Activated naive CD8-positive, alpha-beta T cell treated with anti-CD3 and anti-CD28 coated beads, Interleukin-2, amount 10 ng/mL, durations not matched to agents 7 days and 5 days (primary cell): ENCODE measurements at regions not wholly inside any gene's neighbourhood (a gene's known extent, or its start where the extent isn't known, plus 50 kb on each side); places are given as distances from the start of the nearest gene placed in this dataset.

Source experiments
- ATAC-seq: fragments of 150-1000 bp; cut with Tn5 transposase; one replicate; pipeline ENCODE4 v1.10.0; 2021; ENCODE audit warnings: low read depth, moderate library complexity
- POLR2A ChIA-PET: fragments of 350-600 bp; sonication (Branson Sonifier 250); formaldehyde crosslinking; loops from one replicate; lab custom pipeline; 2021; ENCODE audit warnings: antibody characterized with exemption; lab: Charles Lee
- DNase-seq: peaks from one replicate; pipeline ENCODE4 v3.0.0; 2021
- H3K27ac Mint-ChIP-seq: one replicate; pipeline ENCODE4 v1.8.0; 2022; ENCODE audit warnings: mild to moderate bottlenecking, mixed read lengths
- H3K27me3 Mint-ChIP-seq: one replicate; pipeline ENCODE4 v1.8.0; 2022; ENCODE audit warnings: mild to moderate bottlenecking, moderate library complexity, mixed read lengths
- H3K36me3 Mint-ChIP-seq: one replicate; pipeline ENCODE4 v1.8.0; 2021; ENCODE audit warnings: mild to moderate bottlenecking, mixed read lengths
- H3K4me1 Mint-ChIP-seq: one replicate; pipeline ENCODE4 v1.8.0; 2021; ENCODE audit warnings: mixed read lengths
- H3K4me3 Mint-ChIP-seq: one replicate; pipeline ENCODE4 v1.8.0; 2022; ENCODE audit warnings: mild to moderate bottlenecking, moderate library complexity, mixed read lengths
- H3K9me3 Mint-ChIP-seq: one replicate; pipeline ENCODE4 v1.8.0; 2021; ENCODE audit warnings: mixed read lengths

GRCh38 chr20:39253051-39253755, 291.1 kb downstream of the DHX35 start:
- POLR2A ChIA-PET, result no interaction called here
- no peak for ATAC-seq
- Mint-ChIP-seq H3K36me3 (no peaks in the 10 kb centered on the region), H3K4me1 (peaks cover 3% of the 10 kb centered on the region), H3K9me3 (no peaks in the 10 kb centered on the region), H3K27ac (no peak overlapping the region), H3K4me3 (no peak overlapping the region), H3K27me3 (peaks cover 6% of the 10 kb centered on the region)
- no peak for DNase-seq

- H3K27ac Mint-ChIP-seq, result no peak overlapping the region
- peaks cover 3% of the 10 kb centered on the region for H3K4me1 Mint-ChIP-seq
- H3K4me3 Mint-ChIP-seq, result no peak overlapping the region
- H3K27me3 Mint-ChIP-seq, result peaks cover 8% of the 10 kb centered on the region
- POLR2A ChIA-PET, result no interaction called here
- no peaks in the 10 kb centered on the region for H3K36me3 Mint-ChIP-seq
- no peaks in the 10 kb centered on the region for H3K9me3 Mint-ChIP-seq
- ATAC-seq, result no peak
- DNase-seq, result no peak
These were observed 289.9 kb downstream of the DHX35 start for GRCh38 chr20:39252035-39252434.

GRCh38 chr20:39249798-39250197, 287.7 kb downstream of the DHX35 start:
- DNase-seq, result no peak
- Mint-ChIP-seq H3K36me3 (no peaks in the 10 kb centered on the region), H3K27ac (no peak overlapping the region), H3K27me3 (peaks cover 4% of the 10 kb centered on the region), H3K9me3 (peaks cover under 1% of the 10 kb centered on the region), H3K4me1 (peaks cover 21% of the 10 kb centered on the region), H3K4me3 (no peak overlapping the region)
- ATAC-seq, result no peak
- POLR2A ChIA-PET, result no interaction called here

- POLR2A ChIA-PET, result no interaction called here
- Mint-ChIP-seq H3K27me3 (peaks cover 3% of the 10 kb centered on the region), H3K4me3 (no peak overlapping the region), H3K4me1 (peaks cover 24% of the 10 kb centered on the region), H3K36me3 (no peaks in the 10 kb centered on the region), H3K9me3 (peaks cover 3% of the 10 kb centered on the region), H3K27ac (no peak overlapping the region)
- ATAC-seq, result peak; percentile 41
- no peak for DNase-seq
These were observed 286.8 kb downstream of the DHX35 start for GRCh38 chr20:39248862-39249485.

- H3K27ac Mint-ChIP-seq, result no peak overlapping the region
- no peak overlapping the region for H3K4me3 Mint-ChIP-seq
- POLR2A ChIA-PET, result no interaction called here
- ATAC-seq (no peak), DNase-seq (no peak)
- H3K4me1 Mint-ChIP-seq, result peaks cover 25% of the 10 kb centered on the region
- H3K27me3 Mint-ChIP-seq, result peaks cover 5% of the 10 kb centered on the region
- H3K36me3 Mint-ChIP-seq, result no peaks in the 10 kb centered on the region
- H3K9me3 Mint-ChIP-seq, result peaks cover 5% of the 10 kb centered on the region
These were observed 286.2 kb downstream of the DHX35 start for GRCh38 chr20:39248171-39248861.

GRCh38 chr20:39246436-39246835, 284.3 kb downstream of the DHX35 start:
- peak overlapping the region; percentile 14 for H3K27ac Mint-ChIP-seq
- H3K4me3 Mint-ChIP-seq, result no peak overlapping the region
- no peaks in the 10 kb centered on the region for H3K36me3 Mint-ChIP-seq
- peaks cover 26% of the 10 kb centered on the region for H3K4me1 Mint-ChIP-seq
- ATAC-seq (no peak), DNase-seq (no peak)
- peaks cover 14% of the 10 kb centered on the region for H3K27me3 Mint-ChIP-seq
- H3K9me3 Mint-ChIP-seq, result peaks cover 10% of the 10 kb centered on the region
- POLR2A ChIA-PET, result no interaction called here

GRCh38 chr20:39245685-39246311, 283.7 kb downstream of the DHX35 start:
- peaks cover 26% of the 10 kb centered on the region for H3K4me1 Mint-ChIP-seq
- peak overlapping the region; percentile 61 for H3K4me3 Mint-ChIP-seq
- H3K27me3 Mint-ChIP-seq, result peaks cover 19% of the 10 kb centered on the region
- ATAC-seq, result peak; percentile 78
- no peaks in the 10 kb centered on the region for H3K36me3 Mint-ChIP-seq
- peak overlapping the region; percentile 66 for H3K27ac Mint-ChIP-seq
- POLR2A ChIA-PET, result no interaction called here
- H3K9me3 Mint-ChIP-seq, result peaks cover 10% of the 10 kb centered on the region
- peak; percentile 36 for DNase-seq

GRCh38 chr20:39243962-39244361, 281.8 kb downstream of the DHX35 start:
- Mint-ChIP-seq H3K27ac (peak overlapping the region; percentile 58), H3K36me3 (no peaks in the 10 kb centered on the region), H3K27me3 (peaks cover 25% of the 10 kb centered on the region), H3K4me3 (no peak overlapping the region), H3K9me3 (peaks cover 10% of the 10 kb centered on the region), H3K4me1 (peaks cover 22% of the 10 kb centered on the region)
- POLR2A ChIA-PET, result no interaction called here
- DNase-seq, result no peak
- no peak for ATAC-seq

- ATAC-seq, result no peak
- H3K4me3 Mint-ChIP-seq, result no peak overlapping the region
- H3K36me3 Mint-ChIP-seq, result no peaks in the 10 kb centered on the region
These were observed 280.5 kb downstream of the DHX35 start for GRCh38 chr20:39242614-39243013.

GRCh38 chr20:39234520-39235095, 272.5 kb downstream of the DHX35 start:
- no peaks in the 10 kb centered on the region for H3K4me1 Mint-ChIP-seq
- ATAC-seq, result no peak
- H3K27me3 Mint-ChIP-seq, result peaks cover 6% of the 10 kb centered on the region
- no peak overlapping the region for H3K27ac Mint-ChIP-seq
- POLR2A ChIA-PET, result no interaction called here
- H3K4me3 Mint-ChIP-seq, result no peak overlapping the region
- no peaks in the 10 kb centered on the region for H3K9me3 Mint-ChIP-seq
- H3K36me3 Mint-ChIP-seq, result no peaks in the 10 kb centered on the region
- no peak for DNase-seq

More at GRCh38 chr20:39242614-39243013, 280.5 kb downstream of the DHX35 start:
- Mint-ChIP-seq H3K27me3 (peaks cover 28% of the 10 kb centered on the region), H3K9me3 (peaks cover 10% of the 10 kb centered on the region), H3K4me1 (peaks cover 22% of the 10 kb centered on the region), H3K27ac (no peak overlapping the region)
- POLR2A ChIA-PET, result no interaction called here
- DNase-seq, result no peak

- Mint-ChIP-seq H3K9me3 (no peaks in the 10 kb centered on the region), H3K4me3 (no peak overlapping the region), H3K27me3 (peaks cover 6% of the 10 kb centered on the region), H3K4me1 (no peaks in the 10 kb centered on the region), H3K27ac (no peak overlapping the region), H3K36me3 (no peaks in the 10 kb centered on the region)
- DNase-seq, result no peak
- POLR2A ChIA-PET, result no interaction called here
- ATAC-seq, result no peak
These were observed 271.6 kb downstream of the DHX35 start for GRCh38 chr20:39233755-39234154.

- Mint-ChIP-seq H3K27me3 (peaks cover 9% of the 10 kb centered on the region), H3K27ac (no peak overlapping the region), H3K4me3 (no peak overlapping the region), H3K4me1 (no peaks in the 10 kb centered on the region), H3K36me3 (no peaks in the 10 kb centered on the region), H3K9me3 (no peaks in the 10 kb centered on the region)
- no peak for ATAC-seq
- POLR2A ChIA-PET, result no interaction called here
- no peak for DNase-seq
These were observed 265.3 kb downstream of the DHX35 start for GRCh38 chr20:39227416-39227815.

GRCh38 chr20:39225978-39226377, 263.8 kb downstream of the DHX35 start:
- no peaks in the 10 kb centered on the region for H3K36me3 Mint-ChIP-seq
- peaks cover 10% of the 10 kb centered on the region for H3K27me3 Mint-ChIP-seq
- ATAC-seq (no peak), DNase-seq (no peak)
- no peak overlapping the region for H3K4me3 Mint-ChIP-seq
- POLR2A ChIA-PET, result no interaction called here
- H3K9me3 Mint-ChIP-seq, result no peaks in the 10 kb centered on the region
- H3K27ac Mint-ChIP-seq, result no peak overlapping the region
- no peaks in the 10 kb centered on the region for H3K4me1 Mint-ChIP-seq
